Posterior vena cava (tissue), 2 donors: ENCODE measurements at regions not wholly inside any gene's neighbourhood (a gene's known extent, or its start where the extent isn't known, plus 50 kb on each side); places are given as distances from the start of the nearest gene placed in this dataset.

Experiments used
- DNase-seq: peaks from one replicate; pipeline ENCODE4 v3.0.0-alpha.2; 2020; ENCODE audit warnings: low spot score
- intact Hi-C, 2 donors: fragments of 100-400 bp; cut with DNase I; formaldehyde crosslinking; loops; one replicate each; pipeline versions ENCODE4 v1.14.1 to v1.14.2; 2022 to 2023
- donor health status: DM: yes; HTN: yes; CAD: no.
- donor health status: DM: yes; HTN: yes; CAD: no.

DNA sequence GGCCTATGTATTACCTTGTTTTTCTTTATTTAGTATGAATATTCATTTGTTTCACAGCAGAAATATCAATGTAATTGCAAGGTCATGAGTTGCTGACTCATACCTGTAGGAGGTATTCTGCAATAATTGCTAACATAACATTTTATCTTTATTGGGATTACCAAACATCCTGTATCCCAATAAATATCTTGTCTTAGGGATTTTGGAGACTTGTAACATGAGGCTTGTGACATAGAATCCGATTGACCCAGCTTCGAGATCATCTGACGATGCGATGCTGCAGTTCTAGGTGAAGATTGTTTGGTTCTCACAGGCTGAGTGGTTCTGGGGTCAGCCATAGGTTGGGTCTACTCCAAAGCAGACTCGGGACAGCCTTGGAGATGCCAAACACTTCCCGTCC is 133.4 kb upstream of the RND3 start:
- DNase-seq, result no peak
- intact Hi-C loops, result no loop called here

DNA sequence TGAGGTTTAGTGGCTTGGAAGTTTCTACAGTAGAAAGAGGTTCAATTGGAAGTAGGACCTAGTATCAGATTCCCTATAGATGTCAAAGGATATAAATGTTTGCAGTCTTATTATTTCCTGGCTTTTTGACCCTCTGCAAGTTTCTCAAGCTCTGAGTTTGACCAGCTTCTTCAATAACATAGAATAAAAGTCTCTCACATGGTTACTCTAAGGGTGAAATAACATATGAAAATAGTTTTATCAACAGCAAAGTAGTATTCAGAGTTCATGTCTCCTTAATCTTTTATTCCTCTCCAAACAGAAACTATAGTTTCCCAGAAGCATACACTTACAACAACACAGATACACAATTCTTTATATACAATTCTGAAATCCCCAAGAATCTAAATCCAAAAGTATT is 132.9 kb upstream of the RND3 start:
- intact Hi-C loops, result no loop called here
- DNase-seq, result no peak

DNA sequence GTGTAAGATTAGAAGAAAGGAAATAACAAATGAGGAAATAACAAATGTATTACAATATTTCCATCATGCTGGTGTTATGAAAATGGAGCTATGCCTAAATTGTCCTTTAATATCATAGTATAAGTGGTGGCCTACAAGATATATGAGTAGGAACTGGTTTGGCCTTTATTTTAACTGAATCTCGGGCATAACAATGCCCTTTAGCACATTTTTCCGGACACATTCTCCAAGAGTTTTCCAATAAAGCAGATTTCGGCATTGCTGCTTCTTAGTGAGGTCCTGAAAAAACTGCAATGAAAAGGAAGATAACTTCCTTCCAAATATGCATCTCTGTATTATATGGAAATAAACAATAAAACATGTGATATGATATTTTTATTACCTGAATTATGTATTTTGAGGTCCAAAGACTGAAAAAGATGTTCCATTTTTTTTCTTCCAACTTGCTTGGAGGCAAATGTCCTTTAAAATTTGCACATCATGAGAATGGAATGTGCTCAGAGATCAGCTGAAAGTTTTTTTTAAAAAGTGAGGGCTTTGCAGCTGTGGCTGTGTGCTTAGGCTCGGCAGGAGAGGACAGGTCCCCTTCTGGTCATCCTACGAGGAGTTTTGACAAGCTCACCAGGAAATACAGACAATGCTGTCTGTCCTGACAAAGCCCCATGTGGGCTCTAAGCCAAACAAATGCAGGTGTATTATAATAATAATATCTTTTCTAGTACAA is 132.3 kb upstream of the RND3 start:
- intact Hi-C loops, result loop anchor here (5.0 to 10.0 kb wide), 2 partner anchors 105 to 433 kb away; no protein-coding TSS in a partner anchor
- no peak for DNase-seq

DNA sequence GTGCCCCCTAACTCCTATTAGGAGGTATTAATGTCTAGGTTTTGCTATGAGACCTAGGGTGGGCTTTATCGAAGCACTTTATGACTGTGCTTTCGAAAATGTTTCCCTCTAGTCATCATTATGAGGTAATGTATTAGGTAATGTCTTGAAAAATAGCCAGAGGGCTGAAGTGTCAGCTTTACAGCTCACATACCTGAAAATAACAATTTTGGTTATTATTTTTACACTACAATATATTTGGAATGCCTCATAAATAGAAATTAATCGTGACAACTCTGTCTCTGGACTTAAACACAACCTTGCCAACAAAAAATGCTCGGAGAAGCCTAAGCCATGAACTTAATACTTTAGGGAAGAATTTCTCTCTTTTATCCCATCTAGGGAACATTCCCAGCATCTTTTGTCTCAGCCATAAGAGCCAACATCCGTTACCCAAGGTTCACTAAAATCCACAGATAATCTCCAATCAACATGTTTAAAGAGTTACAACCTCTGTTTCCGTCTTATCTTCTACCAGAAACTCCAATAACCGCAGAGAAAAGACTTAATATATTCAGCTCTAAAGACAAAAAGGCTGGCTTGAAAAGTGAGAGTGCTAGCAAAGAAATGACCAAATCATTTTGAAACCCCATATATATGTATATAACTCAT is 130.9 kb upstream of the RND3 start:
- intact Hi-C loops, result loop anchor here (5.0 to 10.0 kb wide), 2 partner anchors 104 to 434 kb away; no protein-coding TSS in a partner anchor
- no peak for DNase-seq

DNA sequence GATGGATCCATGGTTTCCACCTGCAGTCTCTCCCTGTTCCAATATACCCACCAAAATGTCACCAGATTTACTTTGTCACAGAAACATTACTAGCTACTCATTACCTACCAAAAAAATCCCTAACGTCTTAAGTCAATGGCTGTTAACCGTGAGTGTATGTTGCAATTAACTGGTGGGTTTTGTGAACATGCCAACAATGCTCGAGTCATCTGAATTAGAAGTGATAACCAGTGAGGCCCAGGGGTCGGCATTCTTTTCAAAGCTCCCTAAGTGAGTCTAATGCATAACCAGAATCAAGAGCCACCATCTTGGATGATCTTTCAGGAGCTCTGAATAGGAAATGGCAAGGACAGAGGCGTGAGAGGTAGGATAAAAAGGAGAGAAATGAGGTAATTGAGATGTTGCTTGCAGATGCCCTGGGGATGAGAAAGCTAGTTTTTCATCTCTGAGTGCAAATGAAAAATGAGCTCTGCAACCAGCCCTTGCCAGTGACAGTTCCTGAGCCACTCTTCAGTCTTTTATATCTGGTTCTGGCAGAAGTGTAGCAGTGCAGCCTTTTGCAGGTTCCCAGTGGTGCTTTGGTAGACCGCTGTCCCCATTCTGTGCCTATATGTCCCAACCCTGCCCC is 130.0 kb upstream of the RND3 start:
- DNase-seq, result no peak
- intact Hi-C loops, result loop anchor here (5.0 to 10.0 kb wide), 2 partner anchors 103 to 435 kb away; no protein-coding TSS in a partner anchor

DNA sequence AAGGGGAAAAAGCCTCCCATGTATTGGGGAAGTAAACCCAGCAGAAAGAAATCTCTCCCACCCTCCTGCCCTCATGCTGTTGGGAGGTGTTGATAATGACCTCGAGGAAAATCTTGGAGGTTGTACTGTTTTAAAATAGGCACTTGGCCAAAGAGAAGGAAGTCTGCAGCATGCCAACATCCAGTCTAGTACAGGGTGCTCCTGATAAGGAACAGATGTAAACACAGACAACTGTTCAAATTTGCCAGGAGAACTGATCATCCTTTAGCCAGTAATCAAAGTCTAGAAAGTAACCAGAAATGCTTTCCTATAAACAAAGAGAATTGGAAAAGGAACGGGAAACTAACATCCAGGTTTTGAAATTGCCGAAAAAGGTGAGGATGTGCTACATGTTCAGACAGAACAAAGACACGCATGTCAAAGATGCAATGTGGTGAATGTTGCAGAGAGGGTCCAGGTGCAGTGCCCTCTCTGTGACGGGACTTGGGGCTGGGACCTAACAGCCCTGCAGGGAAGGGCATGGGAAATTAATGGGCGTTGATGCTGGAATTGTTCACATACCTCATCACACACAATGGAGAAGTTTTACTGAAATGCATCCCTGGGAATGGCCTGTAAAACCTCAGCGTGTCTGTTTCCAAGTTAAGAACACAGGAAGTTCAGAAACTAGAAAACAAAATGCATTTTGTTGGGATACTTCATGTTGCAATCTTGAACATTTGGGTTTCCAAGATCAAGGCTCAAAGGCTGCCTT is 125.7 kb upstream of the RND3 start:
- intact Hi-C loops, result loop anchor here in 1 of 2 donors (10.0 kb wide), 1 partner anchor 98 kb away; no protein-coding TSS in a partner anchor
- no peak for DNase-seq

DNA sequence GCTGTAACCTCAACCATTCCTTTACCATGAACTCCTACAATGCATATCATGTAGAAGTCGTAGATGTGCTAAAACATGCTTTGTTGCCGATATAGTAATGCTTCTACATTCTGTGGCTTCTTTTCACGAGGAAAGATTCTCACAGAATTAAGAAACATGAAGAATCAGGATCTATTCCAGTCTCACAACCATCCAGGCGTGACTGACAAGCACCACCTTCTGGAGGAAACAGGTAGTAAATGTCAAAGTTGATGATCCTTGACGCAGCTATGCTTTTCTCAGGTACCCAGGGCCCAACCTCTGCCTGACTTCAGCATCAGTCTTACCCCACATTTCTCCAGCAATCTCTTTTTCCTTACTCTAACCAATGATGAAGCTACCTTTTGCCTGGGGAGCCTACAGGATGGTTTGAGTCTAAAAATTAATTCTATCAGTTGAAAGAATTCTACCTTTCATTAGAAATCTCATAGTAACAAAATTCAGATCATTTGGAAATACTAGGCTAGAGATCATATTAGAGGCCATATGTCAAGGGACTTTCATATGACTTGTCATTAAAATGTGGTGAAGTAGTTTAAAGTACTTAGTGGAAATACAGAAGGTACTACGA is 123.3 kb upstream of the RND3 start:
- intact Hi-C loops, result loop anchor here in 1 of 2 donors (10.0 kb wide), 1 partner anchor 96 kb away; no protein-coding TSS in a partner anchor

DNA sequence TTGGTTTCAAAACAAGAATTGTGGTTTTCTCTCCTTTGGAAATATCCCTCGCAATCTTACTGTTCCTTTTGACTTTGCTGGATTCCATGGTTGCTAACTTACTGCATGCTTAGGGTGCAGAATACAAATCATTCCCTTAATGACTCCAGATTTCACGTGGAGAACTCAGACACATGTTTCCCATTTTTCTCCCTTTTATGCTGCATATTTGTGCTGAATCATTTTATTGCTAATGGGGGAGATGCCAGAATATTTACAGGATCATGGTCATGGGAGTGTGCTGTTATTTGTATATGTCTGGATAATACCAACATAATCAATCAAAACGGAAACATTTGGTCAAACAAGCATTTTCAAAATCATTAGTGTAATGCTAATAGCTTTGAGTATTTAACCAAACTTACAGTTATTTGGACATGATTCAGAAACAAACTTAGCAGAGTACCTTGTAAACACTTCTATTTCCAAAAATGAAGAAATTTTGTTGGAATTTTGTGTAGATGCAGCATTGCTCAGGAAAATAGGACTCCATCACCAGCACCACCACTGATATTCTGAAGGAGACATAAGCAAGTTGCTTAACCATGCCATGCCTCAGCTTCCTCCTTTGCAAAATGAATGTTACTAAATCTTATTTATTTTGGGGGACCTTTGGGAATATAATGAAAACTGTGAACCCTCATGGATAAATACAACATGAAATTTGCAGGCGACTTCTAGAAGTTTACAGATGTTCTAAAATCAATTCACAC is 122.5 kb upstream of the RND3 start:
- no peak for DNase-seq
- intact Hi-C loops, result loop anchor here in 1 of 2 donors (10.0 kb wide), 1 partner anchor 95 kb away; no protein-coding TSS in a partner anchor

More for the DNA sequence above, 123.3 kb upstream of the RND3 start:
- DNase-seq, result no peak

DNA sequence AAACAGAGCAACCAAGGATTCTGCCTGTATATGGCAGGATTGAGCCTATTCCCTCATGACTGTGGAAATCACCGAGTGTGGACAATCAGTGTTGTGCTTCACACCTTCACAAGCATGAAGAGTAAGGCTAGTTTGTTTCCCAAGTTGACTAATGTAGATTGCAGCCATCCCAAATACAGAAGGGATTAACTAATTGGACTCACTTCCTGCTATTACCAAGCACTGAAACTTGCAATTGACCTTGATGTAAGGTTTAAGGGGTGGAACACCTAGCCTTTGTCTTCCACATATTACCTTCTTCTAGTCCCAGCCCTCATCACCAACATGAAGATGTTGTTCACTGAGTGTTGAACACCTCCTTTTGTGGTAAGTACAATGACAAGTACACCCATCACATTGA is 120.9 kb upstream of the RND3 start:
- intact Hi-C loops, result no loop called here
- no peak for DNase-seq

DNA sequence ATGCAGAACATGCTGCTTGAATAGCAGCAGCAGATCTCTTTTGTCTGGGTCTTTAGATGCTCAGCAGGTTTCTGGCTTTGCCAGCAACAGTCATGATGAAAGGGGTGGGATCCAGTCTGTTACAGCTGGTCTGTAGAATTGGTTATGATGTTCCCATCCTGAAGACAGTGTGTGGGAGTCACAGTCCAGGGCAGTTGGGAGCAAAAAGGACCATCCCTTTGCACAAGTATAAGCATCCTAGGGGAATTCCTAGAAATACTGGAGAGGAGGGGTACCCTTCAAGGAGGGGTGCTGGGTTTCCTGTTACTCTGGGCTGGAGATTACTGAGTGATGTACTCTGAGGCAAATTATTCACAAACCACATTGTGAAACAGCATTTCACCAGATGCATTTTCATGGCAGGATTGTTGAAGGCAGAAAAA is 119.9 kb upstream of the RND3 start:
- no peak for DNase-seq
- intact Hi-C loops, result no loop called here

DNA sequence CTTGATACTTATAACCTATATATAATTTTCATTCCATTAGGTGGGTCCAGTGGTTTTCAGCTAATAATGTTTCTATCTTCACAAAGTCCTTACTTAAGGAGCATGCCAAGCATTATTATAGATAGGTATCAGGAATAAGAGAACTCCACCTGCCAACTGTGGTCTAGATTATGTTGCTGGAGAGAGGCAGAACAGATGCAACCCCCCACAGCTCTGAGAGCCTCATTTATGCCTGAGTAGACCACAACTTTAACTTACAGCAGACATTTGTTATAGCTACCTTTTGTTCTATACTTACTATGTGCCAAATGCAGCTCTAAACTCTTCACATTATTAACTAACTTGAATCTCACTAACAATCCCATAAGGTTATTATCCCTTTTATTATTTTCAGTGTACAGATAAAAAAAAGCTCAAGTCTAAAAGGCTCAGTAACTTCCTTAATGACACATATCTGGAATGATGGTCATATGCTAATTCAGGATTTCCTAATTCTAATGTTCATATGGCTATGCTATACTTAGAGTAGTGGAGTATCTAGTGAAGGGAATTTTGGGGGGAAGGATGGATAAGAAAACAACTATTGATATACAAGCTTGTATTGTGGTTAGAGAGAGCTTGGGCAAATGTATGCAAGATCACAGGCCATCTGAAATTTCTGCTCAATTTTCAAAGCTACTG is 119.1 kb upstream of the RND3 start:
- DNase-seq, result no peak
- intact Hi-C loops, result no loop called here

DNA sequence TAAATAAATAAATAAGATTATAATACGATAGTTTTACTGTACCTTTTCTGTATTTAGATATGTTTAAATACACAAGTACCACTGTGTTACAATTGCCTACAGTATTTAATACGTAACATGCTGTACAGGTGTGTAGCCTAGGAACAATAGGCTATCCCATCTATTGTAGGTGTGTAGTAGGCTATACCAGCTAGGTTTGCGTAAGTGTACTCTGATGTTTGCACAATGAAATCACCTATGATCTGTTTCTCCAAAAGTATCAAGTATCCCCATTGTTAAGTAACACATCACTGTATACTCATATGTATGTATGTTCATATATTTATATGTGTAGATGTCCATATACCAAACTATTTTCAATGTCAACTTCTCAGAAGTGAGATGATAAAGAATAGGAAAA is 118.2 kb upstream of the RND3 start:
- no peak for DNase-seq
- intact Hi-C loops, result no loop called here

DNA sequence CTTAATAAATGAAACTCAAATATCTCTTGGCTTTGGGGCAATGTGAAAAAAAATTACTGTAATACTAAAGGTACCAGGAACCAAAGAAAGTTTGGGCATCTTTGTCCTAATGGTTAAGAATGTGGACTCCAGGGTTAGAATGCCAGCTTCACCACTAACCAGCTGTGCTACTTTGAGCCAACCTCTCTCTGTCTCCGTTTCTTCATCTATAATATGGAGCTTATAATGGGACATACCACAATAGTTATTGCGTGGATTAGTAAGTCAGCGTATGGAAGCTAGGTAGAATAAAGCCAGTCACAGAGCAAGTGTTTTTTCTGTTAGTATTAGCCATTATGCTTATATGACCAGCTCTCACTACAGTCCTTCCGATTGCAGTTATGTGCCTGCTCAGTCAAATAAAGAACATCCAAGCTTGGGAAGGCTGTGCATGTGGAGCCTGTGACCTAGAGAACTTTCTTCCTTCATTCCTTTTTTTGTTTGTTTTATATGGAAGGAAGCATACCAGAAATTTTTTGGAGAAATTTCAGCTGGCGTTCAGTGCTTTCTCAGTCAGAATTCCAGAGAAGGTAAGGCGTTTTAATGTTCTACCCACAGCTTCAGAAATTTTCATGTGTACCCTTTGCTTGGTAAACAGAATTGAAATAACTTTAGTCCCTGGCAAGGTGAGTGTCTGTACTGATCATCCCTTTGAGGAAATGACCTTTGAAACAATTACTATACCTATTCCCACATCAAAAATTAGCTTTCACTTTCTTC is 114.0 kb upstream of the RND3 start:
- DNase-seq, result no peak

DNA sequence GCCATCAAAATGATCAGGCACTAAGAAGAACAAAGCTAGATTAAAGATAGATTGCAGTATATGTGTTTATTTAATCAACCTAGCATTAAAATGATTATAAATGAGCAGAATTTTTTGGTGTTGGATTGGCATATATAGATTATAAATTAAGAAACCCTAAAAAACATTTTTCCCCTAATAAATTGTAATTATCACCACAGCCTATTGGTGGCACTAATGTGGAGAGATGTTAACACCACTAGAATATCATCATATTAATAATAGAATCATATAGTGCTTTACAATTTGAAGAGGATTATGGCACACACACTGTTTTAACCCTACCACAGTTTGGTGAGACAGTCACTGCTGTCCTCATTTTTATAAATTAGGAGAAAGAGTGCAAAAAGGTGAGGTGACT is 112.4 kb upstream of the RND3 start:
- intact Hi-C loops, result no loop called here

More for the DNA sequence above, 114.0 kb upstream of the RND3 start:
- intact Hi-C loops, result no loop called here

DNA sequence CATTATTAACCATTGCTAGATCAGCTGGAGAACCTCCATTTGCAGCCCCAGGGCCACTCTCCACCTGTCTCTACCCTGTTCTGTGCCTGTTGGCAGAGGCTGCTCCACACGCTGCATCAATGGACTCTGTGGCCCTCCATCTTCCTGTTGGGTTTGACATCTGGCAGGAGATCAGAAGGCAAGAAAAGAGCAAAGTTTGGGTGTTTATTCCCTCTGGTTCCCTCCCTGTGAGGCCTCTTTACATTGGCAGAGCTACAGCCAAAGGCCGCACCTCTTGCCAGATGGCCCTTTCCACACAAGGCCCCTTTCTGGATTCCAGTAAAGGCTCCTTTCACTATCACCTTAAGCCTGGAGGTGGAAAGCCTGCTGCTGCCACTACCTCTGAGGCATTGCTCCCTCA is 110.9 kb upstream of the RND3 start:
- DNase-seq, result no peak

More for the DNA sequence above, 112.4 kb upstream of the RND3 start:
- no peak for DNase-seq

DNA sequence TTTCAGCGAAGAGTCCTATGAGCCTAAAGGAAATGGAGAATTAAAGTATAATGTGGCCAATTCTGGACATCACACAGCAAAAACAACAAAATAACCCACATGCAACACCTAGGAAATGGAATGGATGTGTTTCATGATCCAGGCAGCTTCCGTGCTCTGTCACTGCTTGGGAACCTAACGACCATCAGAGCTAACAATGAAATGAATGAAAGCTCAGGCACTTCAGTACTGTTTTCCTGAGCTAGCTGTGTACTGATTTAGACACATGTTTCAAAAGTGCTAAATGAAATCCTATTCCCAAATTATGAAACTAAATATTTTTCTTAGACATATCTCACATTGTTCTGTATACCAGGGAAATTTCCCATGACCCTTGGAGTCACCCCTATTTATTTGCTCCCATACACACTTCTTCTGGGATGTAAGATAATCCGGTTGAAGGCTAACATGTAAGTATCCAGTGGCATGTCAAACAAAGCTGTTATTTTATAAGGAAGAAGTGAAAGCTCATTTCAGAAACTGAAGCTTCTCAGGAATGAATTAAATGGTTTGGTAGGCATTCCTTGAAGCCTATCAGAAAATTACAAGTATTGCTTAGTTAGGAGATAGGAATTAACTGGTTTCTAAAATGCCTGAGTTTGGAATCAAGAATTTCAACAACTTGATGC is 108.5 kb upstream of the RND3 start:
- no peak for DNase-seq
- intact Hi-C loops, result no loop called here

More for the DNA sequence above, 110.9 kb upstream of the RND3 start:
- intact Hi-C loops, result no loop called here

DNA sequence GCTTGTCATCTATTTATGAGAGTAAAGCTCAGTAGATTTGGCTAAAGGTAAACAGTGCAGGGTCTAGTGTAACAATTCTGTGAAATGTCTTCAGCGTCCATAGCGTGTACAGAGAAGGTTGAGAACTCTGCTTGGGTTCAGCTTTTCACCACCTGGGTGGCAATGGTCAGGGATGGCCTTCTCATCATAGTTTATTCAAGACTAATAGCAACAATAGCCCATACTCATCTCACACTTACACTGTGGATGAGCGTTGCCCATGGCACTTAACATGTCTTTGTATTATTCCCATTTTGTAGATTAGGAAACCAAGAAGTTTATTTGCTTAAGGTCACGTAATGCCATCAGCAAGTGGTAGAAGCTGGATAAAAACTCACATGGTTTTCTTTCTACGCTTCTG is 106.8 kb upstream of the RND3 start:
- no peak for DNase-seq
- intact Hi-C loops, result no loop called here
